ENCODE measurements at regions not wholly inside any gene's neighbourhood (a gene's known extent, or its start where the extent isn't known, plus 50 kb on each side); places are given as distances from the start of the nearest gene placed in this dataset.

DNA sequence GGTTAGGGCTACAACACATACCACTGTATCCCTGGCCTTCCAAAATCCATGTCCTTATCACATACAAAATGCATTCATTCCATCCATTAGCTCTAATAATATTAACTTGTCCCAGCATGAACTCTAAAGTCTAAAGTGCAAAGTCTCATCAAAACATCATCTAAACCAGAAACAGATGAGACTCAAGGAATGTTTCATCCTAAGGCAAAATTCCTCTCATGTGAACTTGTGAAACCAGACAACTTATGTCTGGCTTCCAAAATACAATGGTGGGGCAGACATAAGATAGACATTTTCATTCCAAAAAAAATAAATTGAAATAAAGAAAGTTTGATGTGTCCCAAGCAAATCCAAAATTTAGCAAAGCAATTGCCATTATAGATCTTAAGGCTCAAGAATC lies 257.4 kb downstream of the HTR1B start:
- intact Hi-C loops (cut with DNase I), result no loop called here
- DNase-seq (ENCODE audit: low spot score), result no peak

- intact Hi-C loops (cut with DNase I), result no loop called here
- DNase-seq (ENCODE audit: low spot score), result no peak
Measured at GRCh38 chr6:77204555-77204954, 258.7 kb downstream of the HTR1B start.

- DNase-seq (ENCODE audit: low spot score), result no peak
- intact Hi-C loops (cut with DNase I), result no loop called here
Measured at GRCh38 chr6:77183447-77183846, 279.8 kb downstream of the HTR1B start.

- intact Hi-C loops (cut with DNase I), result no loop called here
Measured at GRCh38 chr6:77181749-77182148, 281.5 kb downstream of the HTR1B start.

DNA sequence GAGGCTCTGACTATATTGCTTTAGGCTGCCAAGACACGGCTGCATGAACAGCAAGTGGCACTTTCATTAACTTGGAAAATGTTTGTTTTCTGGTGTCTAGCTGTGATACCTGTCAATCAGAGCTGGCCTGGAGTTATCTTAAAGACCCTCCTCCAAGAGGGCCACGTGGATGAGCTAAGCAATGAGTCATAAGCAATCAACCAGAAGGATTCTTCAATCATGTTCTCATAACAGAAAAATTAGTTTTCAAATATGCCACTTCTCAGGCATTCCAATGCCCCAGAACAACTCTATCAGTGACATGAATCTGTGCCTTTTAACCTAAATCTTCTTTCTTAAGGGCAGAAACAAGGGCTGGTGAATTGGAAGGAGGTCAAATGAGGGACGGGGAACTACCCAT lies 283.0 kb downstream of the HTR1B start:
- intact Hi-C loops (cut with DNase I), result no loop called here
- DNase-seq (ENCODE audit: low spot score), result no peak

More at GRCh38 chr6:77181749-77182148, 281.5 kb downstream of the HTR1B start:
- DNase-seq (ENCODE audit: low spot score), result no peak

DNA sequence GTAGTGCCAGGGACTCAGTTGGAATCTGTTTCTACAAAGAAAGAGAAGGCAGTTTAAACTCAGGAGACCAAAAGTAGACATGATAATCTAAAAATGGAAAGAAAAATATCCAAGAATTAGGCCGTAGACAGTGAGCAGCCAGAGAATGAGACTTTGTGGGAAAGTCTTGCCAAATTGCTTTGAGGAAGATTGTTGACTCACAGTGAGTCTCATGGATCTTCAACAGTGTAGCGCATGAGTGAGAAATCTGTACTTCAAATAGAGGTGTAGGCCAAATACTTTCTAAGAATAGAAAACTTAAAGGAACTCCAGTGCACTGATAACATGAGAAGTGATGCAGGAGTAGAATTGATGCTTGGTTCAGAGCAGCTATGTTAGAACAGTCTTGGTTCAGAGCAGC lies 284.5 kb downstream of the HTR1B start:
- intact Hi-C loops (cut with DNase I), result no loop called here
- DNase-seq (ENCODE audit: low spot score), result no peak

- intact Hi-C loops (cut with DNase I), result no loop called here
- DNase-seq (ENCODE audit: low spot score), result no peak
Measured at GRCh38 chr6:77177470-77177869, 285.8 kb downstream of the HTR1B start.

DNA sequence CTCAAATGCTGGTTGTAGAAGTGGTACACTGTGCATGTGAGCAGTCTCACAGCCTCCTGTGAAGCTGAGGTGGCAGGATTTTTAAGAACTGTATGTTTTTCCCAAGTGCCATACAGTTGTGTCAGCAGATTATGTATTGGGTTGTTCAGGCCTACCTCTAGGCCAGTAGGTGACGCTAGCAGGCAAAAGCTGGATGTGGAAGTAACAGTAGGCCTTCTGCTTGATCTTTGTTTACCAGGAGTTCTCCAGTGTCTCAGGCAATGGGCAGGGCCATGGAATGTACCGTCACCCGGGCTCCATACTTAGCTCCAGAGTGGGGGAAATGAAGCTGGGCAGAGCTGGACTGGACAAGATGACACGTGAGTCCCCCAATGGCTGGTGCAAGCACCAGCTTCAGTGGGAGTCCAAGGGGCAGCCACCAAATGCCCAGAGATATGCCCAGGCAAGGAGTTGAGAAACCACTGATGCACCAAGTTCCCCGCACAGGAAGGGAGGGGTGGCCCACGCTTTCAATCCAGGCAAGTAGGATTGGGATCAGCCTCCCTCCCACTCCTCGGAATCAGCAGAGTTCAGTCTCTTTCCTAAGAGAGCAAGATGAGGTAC lies 289.7 kb downstream of the HTR1B start:
- intact Hi-C loops (cut with DNase I), result no loop called here
- DNase-seq (ENCODE audit: low spot score), result no peak

DNA sequence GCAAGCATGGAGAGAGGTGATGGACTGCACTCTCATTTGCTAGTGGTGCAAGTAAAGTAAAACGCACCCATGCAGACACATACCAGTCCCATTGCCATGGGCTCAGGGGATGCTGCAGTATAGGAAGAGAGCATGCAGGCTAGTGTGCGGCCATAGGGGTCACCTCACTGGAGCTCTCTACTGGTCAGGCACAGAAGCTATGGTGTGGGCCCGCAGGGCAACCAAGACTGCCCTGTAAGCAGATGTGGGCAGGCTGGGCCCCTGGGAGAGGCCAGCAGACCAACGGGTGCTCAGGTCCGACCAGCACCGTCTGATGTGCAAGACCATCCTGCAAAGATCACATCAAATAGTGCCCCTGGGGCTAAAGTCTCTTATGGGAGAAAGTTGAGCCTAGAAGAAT lies 290.7 kb downstream of the HTR1B start:
- intact Hi-C loops (cut with DNase I), result no loop called here
- no peak for DNase-seq (ENCODE audit: low spot score)

DNA sequence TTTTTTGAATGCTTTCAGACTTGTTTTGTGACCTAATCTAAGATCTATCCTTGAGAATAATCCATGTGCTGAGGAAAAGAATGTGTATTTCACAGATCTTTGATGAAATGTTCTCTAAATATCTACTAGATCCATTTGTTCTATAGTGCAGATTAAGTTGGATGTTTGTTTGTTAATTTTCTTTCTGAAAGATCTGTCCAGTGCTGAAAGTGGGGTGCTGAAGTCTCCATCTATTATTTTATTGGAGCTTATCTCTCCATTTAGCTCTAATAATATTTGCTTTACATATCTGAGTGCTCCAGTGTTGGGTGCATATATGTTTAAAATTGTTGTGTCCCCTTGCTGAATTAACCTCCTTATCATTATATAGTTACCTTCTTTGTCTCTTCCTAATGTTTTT lies 303.6 kb downstream of the HTR1B start:
- no peak for DNase-seq (ENCODE audit: low spot score)
- intact Hi-C loops (cut with DNase I), result no loop called here

GRCh38 chr6:77151241-77151640 lies 312.1 kb downstream of the HTR1B start:
- intact Hi-C loops (cut with DNase I), result no loop called here
- no peak for DNase-seq (ENCODE audit: low spot score)

DNA sequence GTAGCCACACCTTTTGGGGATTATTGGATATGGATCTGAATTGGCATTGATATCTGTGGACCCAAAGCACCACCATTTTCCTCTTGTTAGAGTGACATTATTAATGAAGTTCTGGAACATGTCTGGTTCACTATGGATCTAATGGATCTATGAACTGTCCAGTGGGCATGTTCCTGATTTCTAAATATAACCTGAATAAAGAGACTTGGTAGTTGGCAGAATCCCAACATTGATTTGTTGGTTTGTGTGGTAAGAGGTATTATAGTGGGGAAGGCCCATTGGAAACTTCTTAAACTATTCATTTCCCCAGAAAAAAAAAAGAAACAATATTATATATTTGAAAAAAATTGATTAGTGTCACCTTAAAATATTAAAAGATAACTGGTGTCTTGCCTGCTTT lies 312.6 kb downstream of the HTR1B start:
- intact Hi-C loops (cut with DNase I), result no loop called here
- DNase-seq (ENCODE audit: low spot score), result no peak

DNA sequence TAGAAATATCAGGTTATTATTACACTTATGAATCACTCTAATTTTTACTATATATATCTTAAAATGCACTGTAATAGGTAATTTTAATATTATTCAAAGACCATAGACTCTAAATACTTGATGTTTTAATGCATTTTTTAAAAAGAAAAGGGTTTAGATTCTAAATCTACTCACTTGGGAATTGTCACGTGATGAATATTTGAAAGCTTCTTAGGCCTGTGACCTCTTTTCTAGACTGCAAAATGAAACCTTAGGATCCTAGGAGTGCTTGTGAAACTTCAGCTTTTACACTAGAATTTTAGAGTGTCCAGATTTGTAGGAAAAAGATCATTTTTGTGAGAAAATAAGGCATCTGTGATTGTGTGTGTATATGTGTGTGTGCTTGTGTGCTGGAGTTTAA lies 318.0 kb downstream of the HTR1B start:
- intact Hi-C loops (cut with DNase I), result no loop called here
- DNase-seq (ENCODE audit: low spot score), result no peak

DNA sequence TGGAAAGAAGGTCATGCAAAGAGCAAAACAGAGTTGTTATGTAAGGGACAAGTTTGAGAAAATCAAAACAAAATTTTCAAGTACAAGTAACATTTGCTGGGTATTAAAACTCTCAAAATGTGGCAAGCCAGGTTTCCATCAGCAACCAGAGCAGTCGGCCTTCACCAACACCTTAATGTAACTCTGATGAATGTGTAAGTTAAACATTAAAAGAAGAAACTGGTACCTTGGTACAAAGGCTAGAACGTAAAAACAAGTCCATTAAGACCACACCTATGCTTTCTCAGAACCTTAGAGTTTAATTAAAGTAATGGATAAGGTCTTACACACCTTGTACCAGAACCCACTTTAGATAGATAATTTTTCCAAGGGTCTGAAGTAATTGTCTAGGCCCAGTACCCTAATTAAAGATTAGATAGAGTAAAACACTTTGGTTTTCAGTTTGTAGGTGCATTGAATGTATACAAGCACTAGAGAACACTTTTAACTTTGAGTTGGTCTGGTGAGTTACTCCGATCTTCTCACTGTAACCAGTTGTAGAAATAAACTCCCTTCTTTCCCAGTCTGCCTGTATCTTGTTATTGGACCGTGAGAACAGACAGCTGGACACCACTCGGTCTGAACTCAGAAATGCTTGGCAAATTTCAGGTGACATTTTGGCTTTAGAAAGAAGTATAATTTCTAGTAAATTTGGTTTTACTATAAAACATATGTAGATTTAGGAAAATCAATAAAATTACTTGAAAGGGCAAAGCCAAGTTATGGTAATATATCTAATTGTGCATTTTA lies 319.4 kb downstream of the HTR1B start:
- intact Hi-C loops (cut with DNase I), result no loop called here
- no peak for DNase-seq (ENCODE audit: low spot score)

DNA sequence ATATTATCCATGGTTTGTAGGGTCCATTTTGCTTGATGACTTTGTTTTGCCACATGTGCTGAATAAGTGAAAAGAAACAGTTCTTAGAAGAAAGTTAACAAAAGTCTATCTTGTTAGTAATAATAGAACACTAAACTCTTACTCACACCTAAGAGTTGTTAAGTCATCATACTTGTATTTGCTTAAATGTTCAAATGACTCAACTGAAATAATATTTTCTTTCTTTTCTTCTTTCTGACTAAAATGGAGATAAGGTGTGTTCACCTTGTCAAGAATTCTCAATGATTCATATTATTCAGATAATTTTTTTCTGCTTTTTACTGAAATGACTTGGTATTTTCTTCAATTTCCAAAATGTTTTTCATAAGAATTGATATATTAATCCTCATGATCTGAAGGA lies 327.2 kb downstream of the HTR1B start:
- no peak for DNase-seq (ENCODE audit: low spot score)
- intact Hi-C loops (cut with DNase I), result no loop called here

GRCh38 chr6:77133031-77133430 lies 330.3 kb downstream of the HTR1B start:
- intact Hi-C loops (cut with DNase I), result no loop called here

DNA sequence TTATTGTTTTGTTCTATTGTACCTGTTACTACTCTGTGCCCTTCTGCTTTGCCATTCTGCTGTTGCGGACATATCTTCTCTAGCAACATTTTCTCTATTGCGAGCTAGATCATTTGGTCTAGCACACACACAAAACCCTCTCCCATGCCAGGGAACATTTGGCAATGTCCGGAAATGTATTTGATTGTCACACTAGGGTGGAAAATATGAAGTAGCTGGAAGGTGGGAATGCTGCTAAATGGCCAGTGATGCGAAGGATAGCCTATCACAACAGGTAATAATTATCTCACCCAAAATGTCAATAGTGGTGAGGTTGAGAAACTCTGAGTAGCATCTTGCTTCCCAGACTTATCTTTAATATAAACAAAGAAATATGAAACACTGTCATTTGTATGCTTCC lies 331.9 kb downstream of the HTR1B start:
- intact Hi-C loops (cut with DNase I), result no loop called here
- DNase-seq (ENCODE audit: low spot score), result no peak

More at GRCh38 chr6:77133031-77133430, 330.3 kb downstream of the HTR1B start:
- no peak for DNase-seq (ENCODE audit: low spot score)

DNA sequence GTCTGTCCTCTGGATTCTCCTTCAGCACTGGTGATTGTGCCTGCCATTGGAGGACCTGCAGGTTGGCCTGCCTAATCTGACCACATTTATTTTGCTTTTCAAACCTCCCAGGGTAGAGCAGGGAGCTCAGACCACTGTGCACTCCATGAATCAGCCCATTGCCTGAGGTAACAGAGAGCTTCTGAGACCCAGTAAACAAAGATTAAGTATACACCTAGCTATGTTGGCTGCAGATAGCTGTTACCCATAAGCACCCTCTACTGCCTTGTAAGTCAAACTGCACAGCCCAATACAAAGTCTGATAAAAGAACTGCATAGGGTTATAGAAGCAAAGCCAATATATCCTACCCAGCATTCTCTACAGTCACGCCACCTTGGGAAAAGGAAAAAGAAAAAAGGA lies 338.7 kb downstream of the HTR1B start:
- DNase-seq (ENCODE audit: low spot score), result no peak
- intact Hi-C loops (cut with DNase I), result no loop called here

DNA sequence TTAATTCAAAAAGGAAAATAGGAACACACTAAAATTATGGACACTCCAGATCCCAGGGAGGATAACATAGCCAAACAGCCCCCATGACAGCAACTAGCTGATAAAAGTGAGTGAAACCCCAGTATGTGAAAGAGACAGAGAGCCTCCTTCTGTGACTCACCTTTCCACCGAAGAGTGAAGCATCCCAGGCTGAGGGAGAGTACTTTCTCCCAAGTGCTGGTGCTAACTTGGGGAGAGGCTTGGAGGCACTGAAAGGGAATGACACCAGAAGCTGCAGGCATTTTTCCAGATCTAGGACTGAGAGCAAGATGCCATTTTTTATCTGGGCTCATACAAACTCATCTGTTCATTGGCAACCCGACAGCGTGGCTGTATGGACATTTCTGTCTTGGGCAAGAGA lies 339.8 kb downstream of the HTR1B start:
- intact Hi-C loops (cut with DNase I), result no loop called here

DNA sequence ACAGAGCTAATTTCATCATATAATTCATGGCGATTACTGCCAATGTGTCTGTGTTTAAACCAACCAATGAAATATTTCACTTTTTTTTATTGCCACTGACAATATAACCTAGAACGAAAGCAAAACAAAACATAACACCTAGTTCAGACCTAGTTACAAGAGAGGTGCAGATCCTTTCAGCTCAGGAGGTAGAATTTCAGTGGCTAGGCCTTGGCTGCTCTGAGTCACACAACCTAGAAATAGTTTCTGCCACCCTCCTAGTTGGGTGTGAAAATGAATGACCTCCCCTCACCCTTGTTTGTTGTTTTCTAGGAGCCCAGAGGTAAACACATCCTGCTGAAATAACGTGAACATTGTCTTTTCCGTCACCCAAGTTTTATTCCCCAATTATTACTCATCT lies 356.3 kb downstream of the HTR1B start:
- intact Hi-C loops (cut with DNase I), result no loop called here
- DNase-seq (ENCODE audit: low spot score), result no peak

More for the DNA sequence above, 339.8 kb downstream of the HTR1B start:
- DNase-seq (ENCODE audit: low spot score), result no peak

GRCh38 chr6:77105091-77105490 lies 358.2 kb downstream of the HTR1B start:
- intact Hi-C loops (cut with DNase I), result no loop called here
- DNase-seq (ENCODE audit: low spot score), result no peak

- intact Hi-C loops (cut with DNase I), result no loop called here
- DNase-seq (ENCODE audit: low spot score), result no peak
Measured at GRCh38 chr6:77097940-77098339, 365.4 kb downstream of the HTR1B start.
